NCI-H82 treated with DMSO at 0.1 percent for 48 hours (cell line): ENCODE measurements at regions not wholly inside any gene's neighbourhood (a gene's known extent, or its start where the extent isn't known, plus 50 kb on each side); places are given as distances from the start of the nearest gene placed in this dataset.

Experiments
- DNase-seq: peaks from one replicate; lab custom pipeline; 2025; ENCODE audit not compliant: unreplicated experiment; lab: John Stamatoyannopoulos, UW

DNA sequence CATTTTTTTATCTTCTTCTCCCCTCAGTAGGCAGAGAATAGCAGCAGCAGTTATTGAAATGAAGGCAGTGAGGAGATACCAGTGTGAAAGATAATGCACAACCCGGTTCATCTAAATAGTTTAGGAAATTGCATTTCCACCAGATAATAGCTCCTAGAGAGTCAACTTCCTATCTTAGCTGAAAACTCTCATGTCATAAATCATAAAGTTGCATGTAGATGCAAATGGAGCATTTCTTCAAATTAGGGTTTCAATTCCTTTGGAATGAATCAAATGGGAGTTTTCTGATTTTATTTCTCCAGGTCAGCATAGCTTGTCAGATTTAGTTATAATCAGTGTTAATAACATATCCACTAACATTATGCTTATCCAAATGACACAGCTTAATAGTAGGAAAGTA is 335.3 kb downstream of the CNTNAP4 start:
- DNase-seq = no peak

DNA sequence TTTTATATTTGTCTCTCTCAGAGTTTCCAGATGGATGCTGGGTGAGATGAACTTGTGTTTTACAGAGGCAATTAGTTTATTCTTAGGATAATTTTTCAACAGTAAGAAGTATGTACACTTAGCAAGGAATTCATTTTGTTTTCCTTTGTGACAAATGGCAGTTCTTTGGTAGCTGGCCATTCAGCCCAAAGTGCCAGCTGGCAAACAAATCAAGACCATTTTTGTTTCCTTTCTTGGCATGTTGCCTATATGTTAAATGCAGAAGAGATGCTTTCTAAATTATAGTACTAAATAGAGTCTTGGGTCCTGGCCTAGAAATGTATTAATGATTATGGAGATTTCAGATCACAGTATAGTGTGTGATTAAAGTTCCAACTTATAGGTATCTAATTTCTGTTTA is 337.1 kb downstream of the CNTNAP4 start:
- no peak for DNase-seq

DNA sequence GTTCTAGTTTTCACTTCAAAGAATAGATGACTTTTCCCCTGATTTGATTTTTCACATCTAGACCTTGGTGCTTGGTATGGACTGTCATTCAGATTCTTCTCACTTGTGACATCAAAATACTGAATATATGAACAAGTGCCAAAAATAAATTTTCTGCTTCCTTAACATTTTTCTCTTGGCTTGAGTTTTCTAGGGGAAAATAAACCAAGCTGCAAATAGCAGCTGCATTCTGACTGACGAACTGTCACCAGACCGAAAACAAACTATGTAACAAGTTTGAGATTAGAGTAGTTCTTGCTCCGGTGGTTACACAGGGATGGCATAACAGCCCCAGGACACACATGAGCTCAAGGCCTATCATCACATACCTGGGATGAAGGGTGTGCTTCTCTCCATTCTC is 345.7 kb downstream of the CNTNAP4 start:
- DNase-seq = no peak

DNA sequence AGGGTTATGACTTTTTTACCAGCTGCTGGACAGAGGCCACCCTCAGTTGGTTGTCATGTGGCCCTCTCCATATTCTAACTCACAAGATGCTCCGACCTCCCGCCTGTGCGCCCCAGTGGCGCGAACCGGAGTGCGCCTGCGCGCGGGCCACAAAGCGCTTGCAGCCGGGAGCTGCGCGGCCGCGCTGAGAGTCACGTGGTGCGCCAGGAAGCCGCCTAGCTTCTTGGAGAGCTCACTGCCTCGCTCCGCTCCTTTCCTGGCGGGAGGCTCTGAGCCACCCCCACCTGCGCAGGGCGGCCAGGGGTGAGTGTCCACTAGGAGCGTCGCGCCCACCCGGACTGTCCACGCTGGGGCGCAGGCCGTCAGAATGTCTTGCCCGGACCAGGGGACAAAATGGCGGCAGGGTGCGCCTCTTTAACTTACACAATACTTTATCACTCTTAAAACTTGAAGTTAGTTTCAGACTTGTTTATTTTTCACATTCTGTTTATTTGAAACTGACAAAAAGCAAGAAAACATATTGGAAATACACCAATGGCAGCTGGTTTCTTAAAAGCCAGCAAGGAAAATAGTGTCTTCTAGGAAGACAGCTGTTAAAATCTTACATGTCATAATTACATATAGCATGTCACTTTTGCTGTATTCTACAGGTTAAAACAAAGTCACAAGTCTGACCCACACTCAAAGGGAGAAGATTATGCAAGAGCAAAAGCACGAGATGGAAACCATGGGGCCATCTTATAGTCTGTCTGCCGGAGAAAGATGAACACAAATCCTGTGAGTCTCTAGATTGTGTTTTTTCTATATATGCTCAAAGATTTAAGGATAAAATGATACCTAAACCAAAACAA is 357.9 kb downstream of the CNTNAP4 start:
- DNase-seq = no peak

DNA sequence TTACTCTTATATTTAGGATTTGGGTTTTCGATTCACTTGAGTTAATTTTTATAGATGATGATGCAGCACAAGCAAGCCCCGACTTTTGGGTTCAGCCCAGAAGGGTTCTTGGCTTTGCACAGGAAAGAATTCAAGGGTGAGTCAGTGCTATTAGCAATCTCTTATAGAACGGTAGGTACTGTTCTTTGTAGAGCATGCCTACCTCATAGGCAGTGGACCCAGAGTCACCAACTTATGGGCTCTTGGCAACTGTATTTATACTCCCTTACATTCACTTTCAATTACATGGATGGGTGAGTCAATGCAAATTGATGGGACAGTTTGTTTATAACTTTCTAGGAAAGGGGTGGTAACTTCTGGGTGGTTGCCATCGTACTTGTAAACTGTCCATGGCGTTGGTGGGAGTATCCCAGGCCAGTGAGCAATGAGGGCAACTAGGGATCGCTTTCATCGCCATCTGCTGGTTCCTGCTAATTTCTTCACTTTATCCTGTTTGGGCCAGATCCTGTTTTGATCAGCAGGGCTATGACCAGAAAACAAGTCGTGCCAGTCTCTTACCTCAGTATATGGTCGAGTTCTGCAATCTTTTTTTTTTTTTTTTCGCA is 362.6 kb downstream of the CNTNAP4 start:
- peak; percentile 1 for DNase-seq

DNA sequence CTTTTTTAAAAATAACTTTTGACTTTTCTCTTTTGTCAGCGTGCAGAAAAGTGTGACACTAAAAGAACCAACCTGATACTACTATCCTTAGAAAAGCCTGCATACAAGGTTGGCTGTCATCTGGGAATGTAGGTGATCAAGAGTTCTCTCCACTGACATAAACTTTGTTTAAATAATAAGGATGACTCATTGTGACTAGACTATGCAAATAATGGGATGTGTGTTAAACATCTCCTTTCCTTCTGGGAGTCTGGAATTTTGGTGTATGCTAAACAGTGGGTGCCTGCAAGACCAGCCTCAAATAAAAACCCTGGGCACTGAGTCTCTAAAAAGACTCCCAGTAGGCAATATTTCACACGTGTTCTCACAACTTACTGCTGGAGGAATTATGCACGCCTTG is 373.4 kb downstream of the CNTNAP4 start:
- no peak for DNase-seq

DNA sequence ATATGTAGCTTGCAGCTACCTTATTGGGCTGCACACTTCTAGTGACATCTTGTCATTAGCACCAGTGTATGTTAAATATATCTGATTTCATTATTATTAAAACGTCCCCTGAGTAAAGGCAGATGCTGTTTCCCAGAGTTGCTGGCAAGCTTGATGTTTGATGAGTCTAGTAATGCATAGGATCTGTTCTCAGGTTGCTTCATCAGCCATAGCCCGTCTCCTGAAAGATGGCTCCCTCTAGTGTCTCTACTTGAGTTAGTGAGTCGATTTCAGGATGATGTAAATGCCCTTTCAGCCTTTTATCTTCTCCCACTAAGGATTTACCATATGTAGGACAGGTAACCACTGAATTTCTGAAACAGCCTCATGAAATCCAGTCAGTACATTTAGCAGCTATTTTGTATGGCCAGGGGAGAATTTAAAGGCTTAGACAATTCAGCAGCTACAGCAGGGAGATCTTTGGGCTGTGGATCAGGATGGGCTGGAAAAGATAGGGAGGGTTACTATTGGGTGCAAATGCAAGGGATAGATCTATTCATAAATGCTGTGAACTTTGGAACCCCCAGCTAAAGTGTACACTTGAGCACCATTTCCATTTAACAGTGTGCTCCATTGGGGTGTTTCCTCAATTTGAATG is 376.3 kb downstream of the CNTNAP4 start:
- peak; percentile 71 for DNase-seq

DNA sequence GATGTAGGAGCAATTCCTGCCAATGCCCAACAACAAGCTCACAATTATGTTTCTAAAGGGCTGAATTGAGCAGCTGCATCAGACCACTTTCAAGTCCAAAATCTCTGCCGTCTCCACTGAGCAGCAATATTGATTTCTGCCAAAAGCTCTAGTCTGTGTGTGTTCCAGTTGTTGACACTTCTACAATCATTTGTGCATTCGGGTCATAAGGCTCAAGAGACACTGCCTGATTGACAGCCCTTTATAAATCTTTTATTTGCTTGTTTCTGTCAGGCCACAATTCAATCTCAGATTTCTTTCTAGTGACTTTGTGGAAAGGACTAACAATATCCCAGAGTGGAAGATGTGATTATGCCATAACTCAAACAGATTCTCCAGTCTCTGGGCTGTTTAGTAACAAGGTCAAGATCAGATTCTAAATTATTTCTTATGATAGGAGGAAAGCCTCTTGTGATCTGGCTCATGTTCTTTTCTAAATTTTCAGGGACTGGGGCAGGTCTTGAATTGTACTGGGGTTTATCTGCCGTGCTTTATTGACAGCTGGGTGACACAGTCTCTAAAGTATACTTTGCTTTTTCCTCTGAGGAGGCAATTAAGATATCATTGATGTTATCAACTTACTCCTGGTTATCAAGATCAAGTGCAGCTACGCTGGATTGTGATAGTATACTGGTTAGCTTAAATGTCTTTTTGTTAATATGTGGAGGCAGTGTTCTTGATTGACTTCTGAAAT is 377.1 kb downstream of the CNTNAP4 start:
- DNase-seq = no peak

DNA sequence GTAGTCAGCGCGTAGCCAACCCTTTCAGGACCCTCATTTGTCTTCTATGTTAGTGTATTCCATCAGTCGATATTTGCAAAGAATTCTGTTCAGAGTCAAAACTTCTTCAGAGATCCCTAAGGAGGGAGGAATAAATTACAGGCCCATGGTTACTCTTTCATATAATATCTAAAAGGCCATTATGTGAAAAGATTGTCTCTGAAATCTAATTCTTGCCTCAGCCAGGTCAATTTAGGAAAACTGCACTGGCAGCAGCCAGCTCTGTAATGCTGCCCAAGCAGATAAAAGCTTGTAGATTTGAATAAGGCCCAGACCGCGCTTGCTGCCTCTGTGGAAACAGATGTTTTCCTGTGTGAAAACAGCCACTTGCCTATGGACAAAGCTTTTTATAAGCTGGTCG is 379.8 kb downstream of the CNTNAP4 start:
- no peak for DNase-seq

DNA sequence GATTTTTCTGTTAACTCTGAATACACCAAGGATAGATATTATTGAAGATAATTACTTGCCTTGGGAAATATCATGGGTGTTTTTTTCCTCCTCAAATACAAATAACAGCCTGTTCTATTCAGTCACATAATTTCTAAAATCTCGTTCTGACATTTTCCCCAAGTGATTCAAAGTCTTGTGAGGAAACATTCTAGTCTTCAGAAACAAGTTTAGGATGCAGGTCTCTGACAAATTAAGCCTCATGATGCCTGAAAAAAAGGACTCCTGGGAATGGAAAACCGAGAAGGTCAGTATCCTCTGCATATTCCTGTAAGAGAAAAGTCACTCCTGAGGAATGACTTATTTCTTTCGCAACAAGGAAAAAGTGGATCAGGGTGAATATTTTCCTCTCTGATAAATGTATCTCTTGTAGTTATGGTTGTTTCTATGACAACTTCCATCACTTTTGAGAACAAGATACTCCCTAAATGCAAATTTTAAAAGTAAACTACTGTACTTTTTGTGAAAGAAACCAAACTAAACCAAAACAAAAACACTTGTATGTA is 384.6 kb downstream of the CNTNAP4 start:
- DNase-seq = no peak

DNA sequence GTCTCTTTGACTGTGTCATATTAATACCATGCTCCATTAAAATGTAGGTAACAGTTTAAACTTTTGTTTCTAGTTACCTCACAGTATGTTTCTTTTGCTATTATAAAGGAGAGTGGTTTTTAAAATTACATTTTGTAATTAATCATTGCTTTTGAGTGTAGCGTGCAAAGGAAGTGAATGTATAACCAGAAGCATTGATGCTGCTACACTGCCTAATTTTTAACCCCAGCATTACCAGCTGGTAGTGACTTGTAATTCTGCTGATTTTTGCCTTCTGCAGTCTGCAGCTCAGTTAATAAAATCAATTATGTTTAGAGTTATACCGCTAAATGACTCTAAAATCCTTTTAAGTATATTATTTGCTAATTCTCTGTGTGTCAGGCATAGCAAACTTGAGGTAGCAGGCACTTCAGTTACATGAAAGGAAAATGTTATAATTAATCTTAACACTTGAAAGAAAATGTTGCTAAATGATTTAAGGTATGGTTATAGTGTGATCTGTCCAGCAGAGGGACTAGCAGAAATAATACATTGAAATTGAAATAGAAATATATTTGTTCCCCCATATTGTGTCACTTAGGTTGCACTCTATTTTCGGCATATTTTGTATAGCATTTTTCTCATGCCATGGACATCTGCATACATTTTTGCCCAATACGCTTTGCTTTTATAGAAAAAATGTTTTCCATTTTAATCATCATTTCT is 388.5 kb downstream of the CNTNAP4 start:
- no peak for DNase-seq

DNA sequence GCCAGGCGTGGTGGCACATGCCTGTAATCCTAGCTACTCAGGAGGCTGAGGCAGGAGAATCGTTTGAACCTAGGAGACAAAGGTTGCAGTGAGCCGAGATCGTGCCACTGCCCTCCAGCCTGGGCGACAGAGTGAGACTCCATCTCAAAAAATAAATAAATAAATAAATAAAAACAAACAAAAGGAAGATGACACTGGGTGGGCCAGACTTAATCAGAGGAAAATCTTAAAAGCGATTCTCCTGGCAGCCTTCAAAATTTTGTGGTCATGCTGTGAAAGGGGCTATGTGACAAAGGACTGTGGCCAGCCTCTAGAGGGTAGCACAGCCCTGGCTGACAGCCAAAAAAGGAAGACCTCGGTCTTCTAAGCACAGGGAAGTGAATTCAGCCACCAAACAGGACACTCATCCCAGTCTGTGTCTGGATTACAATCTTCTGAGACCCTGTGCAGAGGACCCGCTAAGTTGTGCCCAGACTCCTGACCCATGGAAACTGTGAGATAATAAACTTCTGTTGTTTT is 391.1 kb downstream of the CNTNAP4 start:
- DNase-seq = no peak

DNA sequence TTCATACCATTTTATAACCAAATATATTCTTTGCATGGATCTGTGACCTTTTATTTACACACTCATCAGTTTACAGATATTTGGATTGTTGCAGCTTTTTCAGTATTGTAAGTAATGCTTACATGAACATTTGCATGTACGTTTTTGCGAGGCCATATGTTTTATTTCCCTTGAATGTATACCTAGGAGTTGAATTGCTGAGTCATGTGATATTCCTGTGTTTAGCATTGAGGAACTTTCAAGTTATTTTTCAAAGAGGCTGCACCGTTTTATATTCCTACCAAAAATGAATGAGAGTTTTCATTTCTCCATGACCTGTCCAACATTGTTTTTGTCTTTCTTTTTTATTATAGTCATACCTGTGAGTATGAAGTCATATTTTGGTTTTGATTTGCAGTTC is 392.1 kb downstream of the CNTNAP4 start:
- DNase-seq = no peak

DNA sequence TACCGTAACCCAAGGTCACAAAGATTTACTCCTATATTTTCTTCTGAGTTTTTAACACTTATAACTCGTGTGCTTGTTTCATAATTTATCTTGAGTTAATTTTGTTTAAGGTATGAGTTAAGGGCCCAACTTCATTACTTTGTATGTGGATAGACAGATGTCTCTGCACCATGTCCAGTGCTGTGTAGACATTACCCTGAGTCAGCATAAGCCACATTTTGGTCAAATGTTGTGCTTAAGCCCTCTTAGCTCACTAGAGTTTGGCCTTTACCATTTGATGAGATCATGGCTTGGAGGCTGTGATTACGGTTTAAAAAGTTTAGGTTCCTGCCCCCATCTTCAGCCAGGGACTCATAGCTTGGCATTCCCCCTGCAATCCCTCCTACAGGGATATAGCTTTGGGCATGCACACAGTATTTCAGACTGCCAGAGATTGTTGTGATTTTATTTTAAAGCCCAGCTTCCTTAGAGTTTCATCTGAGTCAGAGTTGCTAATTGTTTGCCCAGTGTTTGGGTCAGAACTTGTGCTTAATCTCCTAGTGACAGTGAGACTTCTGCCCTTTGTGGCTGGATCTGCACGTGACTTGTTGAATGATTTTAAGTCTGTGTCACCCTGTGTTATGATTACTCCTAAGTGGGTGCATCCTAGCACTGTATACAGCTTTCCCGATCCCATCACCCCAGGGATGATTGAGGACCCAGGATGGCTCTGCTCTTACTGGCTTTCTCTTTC is 393.1 kb downstream of the CNTNAP4 start:
- DNase-seq = no peak

DNA sequence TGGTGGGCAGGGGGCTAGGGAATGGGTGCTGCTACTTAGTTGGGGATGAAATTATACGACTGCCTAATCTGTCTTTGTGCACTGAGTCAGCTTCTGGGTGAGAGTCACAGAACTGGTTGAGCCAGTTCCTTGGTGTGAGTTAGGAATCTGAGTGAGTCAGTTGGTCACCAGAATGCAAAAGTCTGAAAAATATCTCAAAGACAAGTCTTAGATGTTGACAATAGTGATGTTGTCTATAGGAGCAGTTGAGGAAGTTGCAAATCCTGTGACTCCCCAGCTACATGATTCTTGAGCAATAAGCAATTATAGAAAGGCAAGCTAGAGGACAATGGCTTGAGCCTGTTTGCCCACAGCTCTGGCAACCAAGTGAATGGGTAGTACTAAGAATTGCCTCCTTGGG is 399.2 kb downstream of the CNTNAP4 start:
- no peak for DNase-seq

DNA sequence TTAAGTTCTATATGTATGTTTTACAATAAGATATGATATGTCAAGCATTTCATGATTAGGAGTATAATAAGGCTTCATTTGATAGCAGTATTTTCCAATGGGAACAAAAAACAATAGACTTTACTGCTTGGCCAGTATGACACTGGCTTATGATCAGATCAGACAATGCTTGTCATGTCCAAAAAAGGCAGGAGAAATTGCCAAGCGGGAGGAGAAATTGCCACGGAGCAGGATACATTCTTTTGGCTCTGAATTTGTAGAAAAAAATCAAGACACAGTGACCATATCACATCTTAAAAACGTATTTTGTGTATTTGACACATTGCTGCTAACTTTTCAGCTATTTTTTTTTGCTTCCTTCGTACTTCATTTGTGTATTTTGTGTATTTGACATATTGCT is 404.1 kb downstream of the CNTNAP4 start:
- no peak for DNase-seq

DNA sequence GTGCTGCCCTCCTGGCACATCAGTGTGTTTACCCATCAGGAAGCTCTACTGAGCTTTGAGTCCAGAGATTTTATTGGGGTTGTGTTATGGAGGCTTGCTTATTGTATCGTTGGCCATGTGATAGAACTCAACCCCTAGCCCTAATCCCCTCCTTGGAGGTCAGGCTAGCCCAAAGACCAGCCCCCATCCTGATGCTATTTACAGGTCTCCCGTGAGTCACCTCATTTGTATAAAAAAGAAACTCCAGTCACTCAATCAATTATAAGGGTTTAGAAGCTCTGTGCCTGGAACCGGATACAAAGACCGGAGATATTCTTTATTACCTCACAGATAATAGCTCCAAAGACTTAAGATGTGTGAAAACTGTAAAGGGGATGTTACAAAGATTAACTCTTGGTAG is 405.9 kb downstream of the CNTNAP4 start:
- no peak for DNase-seq

DNA sequence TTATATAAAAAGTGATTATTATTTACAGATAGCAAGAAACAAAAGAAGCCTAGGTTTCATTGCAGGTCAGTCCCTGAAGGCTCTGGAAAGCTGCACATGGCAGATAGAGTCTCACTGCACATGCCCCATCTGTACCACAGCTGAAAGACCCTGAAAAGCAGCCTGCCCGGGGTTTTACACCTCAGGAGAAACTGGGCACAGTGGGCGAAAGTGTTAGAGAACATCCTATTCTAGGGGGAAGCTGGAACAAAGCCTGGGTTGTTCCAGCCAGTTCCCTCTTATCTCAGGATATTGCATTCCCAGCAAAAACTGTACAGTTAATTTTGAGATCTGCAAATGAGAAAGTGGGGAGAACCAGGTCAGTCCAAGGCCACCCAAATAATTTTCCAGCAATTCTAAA is 419.7 kb downstream of the CNTNAP4 start:
- DNase-seq = no peak

DNA sequence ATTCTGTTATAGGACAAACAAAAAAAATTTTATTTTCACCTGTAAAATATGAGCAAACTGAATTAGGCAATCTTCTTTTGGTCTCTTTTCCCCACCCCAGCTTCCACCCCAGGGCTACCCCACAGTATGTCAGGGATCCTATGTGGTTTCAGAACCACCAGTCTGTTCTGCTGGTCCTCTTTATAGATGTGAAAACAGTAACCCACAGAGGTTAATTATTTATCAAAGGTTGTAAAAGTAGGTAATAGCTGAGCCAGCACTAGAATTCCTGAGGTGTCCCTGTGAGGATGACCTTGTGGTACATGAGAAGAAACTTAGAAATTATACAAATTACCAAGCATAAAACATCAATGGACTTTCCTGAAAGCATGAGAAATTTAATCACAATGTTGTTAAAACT is 428.7 kb downstream of the CNTNAP4 start:
- no peak for DNase-seq

DNA sequence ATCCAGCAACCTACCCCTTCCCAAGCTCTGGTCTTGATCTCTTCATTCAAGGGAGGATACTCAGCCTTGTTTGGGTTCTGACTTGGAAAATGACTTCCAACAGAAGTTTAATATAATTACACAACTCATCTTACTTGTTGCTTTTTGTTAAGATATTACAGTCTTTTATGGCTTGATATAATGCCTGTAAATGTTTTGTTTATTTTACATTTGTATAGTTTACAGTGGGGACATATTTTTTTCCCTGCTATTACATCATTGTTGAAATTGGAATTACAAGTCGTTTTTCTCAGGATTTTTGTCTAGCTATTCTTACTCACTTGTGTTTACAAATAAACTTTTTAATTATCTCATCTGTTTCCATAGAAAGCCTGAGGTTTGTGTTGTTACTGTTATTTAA is 436.0 kb downstream of the CNTNAP4 start:
- DNase-seq = no peak
